ENCODE measurements at regions not wholly inside any gene's neighbourhood (a gene's known extent, or its start where the extent isn't known, plus 50 kb on each side); places are given as distances from the start of the nearest gene placed in this dataset.
A peak's percentile ranks its signal among the peaks of the same experiment; 100 is the strongest.

GRCh38 chr22:27283714-27284113 lies 517.8 kb downstream of the MN1 start:
- no peaks in the 10 kb centered on the region for H3K4me1 ChIP-seq (ENCODE audit: insufficient read depth)
- H3K36me3 ChIP-seq (ENCODE audit: insufficient read depth) = no peaks in the 10 kb centered on the region
- no peak overlapping the region for H3K4me3 ChIP-seq (ENCODE audit: low read depth, low read length)
- DNase-seq (ENCODE audit: extremely low spot score) = no peak
- 78% methylated on average over 6 of the region's 6 CpGs for whole genome bisulfite sequencing
- no peak overlapping the region for H3K27ac ChIP-seq (ENCODE audit: low read depth)

- no peak for DNase-seq (ENCODE audit: extremely low spot score)
- no peaks in the 10 kb centered on the region for H3K36me3 ChIP-seq (ENCODE audit: insufficient read depth)
- 90% methylated on average over 7 of the region's 7 CpGs for WGBS
- no peak overlapping the region for H3K4me3 ChIP-seq (ENCODE audit: low read depth, low read length)
- H3K4me1 ChIP-seq (ENCODE audit: insufficient read depth) = no peaks in the 10 kb centered on the region
- H3K27ac ChIP-seq (ENCODE audit: low read depth) = no peak overlapping the region
Observed at GRCh38 chr22:27284324-27284723, 517.2 kb downstream of the MN1 start.

GRCh38 chr22:27286711-27287110 lies 514.8 kb downstream of the MN1 start:
- Histone ChIP-seq H3K27ac (ENCODE audit: low read depth) (no peak overlapping the region), H3K36me3 (ENCODE audit: insufficient read depth) (no peaks in the 10 kb centered on the region), H3K4me3 (ENCODE audit: low read depth, low read length) (no peak overlapping the region), H3K4me1 (ENCODE audit: insufficient read depth) (no peaks in the 10 kb centered on the region)
- 51% methylated on average over 5 of the region's 5 CpGs for WGBS
- DNase-seq (ENCODE audit: extremely low spot score) = peak; percentile 35

- H3K27ac ChIP-seq (ENCODE audit: low read depth) = no peak overlapping the region
- H3K36me3 ChIP-seq (ENCODE audit: insufficient read depth) = no peaks in the 10 kb centered on the region
- no peak for DNase-seq (ENCODE audit: extremely low spot score)
- no peaks in the 10 kb centered on the region for H3K4me1 ChIP-seq (ENCODE audit: insufficient read depth)
- 68% methylated on average over 7 of the region's 7 CpGs for WGBS
- H3K4me3 ChIP-seq (ENCODE audit: low read depth, low read length) = no peak overlapping the region
Observed at GRCh38 chr22:27292542-27293299, 508.8 kb downstream of the MN1 start.

GRCh38 chr22:27293721-27294445 lies 507.7 kb downstream of the MN1 start:
- H3K4me1 ChIP-seq (ENCODE audit: insufficient read depth) = no peaks in the 10 kb centered on the region
- H3K27ac ChIP-seq (ENCODE audit: low read depth) = no peak overlapping the region
- no peaks in the 10 kb centered on the region for H3K36me3 ChIP-seq (ENCODE audit: insufficient read depth)
- DNase-seq (ENCODE audit: extremely low spot score) = no peak
- no peak overlapping the region for H3K4me3 ChIP-seq (ENCODE audit: low read depth, low read length)
- 77% methylated on average over 12 of the region's 12 CpGs for WGBS

GRCh38 chr22:27295040-27295439 lies 506.5 kb downstream of the MN1 start:
- no peaks in the 10 kb centered on the region for H3K4me1 ChIP-seq (ENCODE audit: insufficient read depth)
- no peak overlapping the region for H3K4me3 ChIP-seq (ENCODE audit: low read depth, low read length)
- no peaks in the 10 kb centered on the region for H3K36me3 ChIP-seq (ENCODE audit: insufficient read depth)
- no peak for DNase-seq (ENCODE audit: extremely low spot score)
- 55% methylated on average over 3 of the region's 3 CpGs for WGBS
- H3K27ac ChIP-seq (ENCODE audit: low read depth) = no peak overlapping the region

GRCh38 chr22:27295605-27296004 lies 506.0 kb downstream of the MN1 start:
- Histone ChIP-seq H3K36me3 (ENCODE audit: insufficient read depth) (no peaks in the 10 kb centered on the region), H3K4me3 (ENCODE audit: low read depth, low read length) (no peak overlapping the region), H3K4me1 (ENCODE audit: insufficient read depth) (no peaks in the 10 kb centered on the region), H3K27ac (ENCODE audit: low read depth) (no peak overlapping the region)
- DNase-seq (ENCODE audit: extremely low spot score) = no peak
- 79% methylated on average over 1 of the region's 1 CpG for WGBS

- Histone ChIP-seq H3K4me3 (ENCODE audit: low read depth, low read length) (no peak overlapping the region), H3K36me3 (ENCODE audit: insufficient read depth) (no peaks in the 10 kb centered on the region), H3K4me1 (ENCODE audit: insufficient read depth) (no peaks in the 10 kb centered on the region), H3K27ac (ENCODE audit: low read depth) (no peak overlapping the region)
- DNase-seq (ENCODE audit: extremely low spot score) = no peak
- WGBS = 46% methylated on average over 24 of the region's 24 CpGs
Observed at GRCh38 chr22:27296091-27296675, 505.4 kb downstream of the MN1 start.

GRCh38 chr22:27297125-27297524 lies 504.4 kb downstream of the MN1 start:
- Histone ChIP-seq H3K4me1 (ENCODE audit: insufficient read depth) (no peaks in the 10 kb centered on the region), H3K4me3 (ENCODE audit: low read depth, low read length) (no peak overlapping the region), H3K27ac (ENCODE audit: low read depth) (no peak overlapping the region), H3K36me3 (ENCODE audit: insufficient read depth) (no peaks in the 10 kb centered on the region)
- WGBS = 79% methylated on average over 7 of the region's 7 CpGs
- DNase-seq (ENCODE audit: extremely low spot score) = no peak

GRCh38 chr22:27298332-27298731 lies 503.2 kb downstream of the MN1 start:
- WGBS = 23% methylated on average over 7 of the region's 7 CpGs
- H3K36me3 ChIP-seq (ENCODE audit: insufficient read depth) = no peaks in the 10 kb centered on the region
- H3K4me1 ChIP-seq (ENCODE audit: insufficient read depth) = no peaks in the 10 kb centered on the region
- H3K27ac ChIP-seq (ENCODE audit: low read depth) = no peak overlapping the region
- H3K4me3 ChIP-seq (ENCODE audit: low read depth, low read length) = no peak overlapping the region
- no peak for DNase-seq (ENCODE audit: extremely low spot score)

- 36% methylated on average over 4 of the region's 4 CpGs for WGBS
- Histone ChIP-seq H3K27ac (ENCODE audit: low read depth) (no peak overlapping the region), H3K4me3 (ENCODE audit: low read depth, low read length) (no peak overlapping the region), H3K4me1 (ENCODE audit: insufficient read depth) (no peaks in the 10 kb centered on the region), H3K36me3 (ENCODE audit: insufficient read depth) (no peaks in the 10 kb centered on the region)
- DNase-seq (ENCODE audit: extremely low spot score) = no peak
Observed at GRCh38 chr22:27298742-27299141, 502.8 kb downstream of the MN1 start.

GRCh38 chr22:27299181-27300085 lies 502.1 kb downstream of the MN1 start:
- no peak overlapping the region for H3K4me3 ChIP-seq (ENCODE audit: low read depth, low read length)
- H3K36me3 ChIP-seq (ENCODE audit: insufficient read depth) = no peaks in the 10 kb centered on the region
- H3K4me1 ChIP-seq (ENCODE audit: insufficient read depth) = no peaks in the 10 kb centered on the region
- DNase-seq (ENCODE audit: extremely low spot score) = no peak
- no peak overlapping the region for H3K27ac ChIP-seq (ENCODE audit: low read depth)
- WGBS = 28% methylated on average over 33 of the region's 33 CpGs

- DNase-seq (ENCODE audit: extremely low spot score) = no peak
- WGBS = 90% methylated on average over 16 of the region's 16 CpGs
- no peaks in the 10 kb centered on the region for H3K4me1 ChIP-seq (ENCODE audit: insufficient read depth)
- no peak overlapping the region for H3K4me3 ChIP-seq (ENCODE audit: low read depth, low read length)
- H3K27ac ChIP-seq (ENCODE audit: low read depth) = no peak overlapping the region
- no peaks in the 10 kb centered on the region for H3K36me3 ChIP-seq (ENCODE audit: insufficient read depth)
Observed at GRCh38 chr22:27300536-27301285, 500.8 kb downstream of the MN1 start.
